Karpas-422 (cell line): ENCODE measurements at regions not wholly inside any gene's neighbourhood (a gene's known extent, or its start where the extent isn't known, plus 50 kb on each side); places are given as distances from the start of the nearest gene placed in this dataset.

ENCODE experiments used
- DNase-seq: peaks from one replicate; pipeline ENCODE4 v3.0.0-alpha.2; 2015
- H2AFZ ChIP-seq: fragments of 200-600 bp; sonication (generic); 2 replicates; pipeline ENCODE4 v1.6.1; 2014; ENCODE audit warnings: antibody characterized with exemption, low read length, mixed read lengths
- H3K27ac ChIP-seq: fragments of 200-600 bp; sonication (generic); 2 replicates; pipeline ENCODE4 v1.5.1; 2014; ENCODE audit warnings: mild to moderate bottlenecking, low read length, moderate library complexity
- H3K27me3 ChIP-seq: fragments of 200-600 bp; sonication (generic); 2 replicates; pipeline ENCODE4 v1.6.1; 2014; ENCODE audit warnings: low read length, mixed read lengths
- H3K36me3 ChIP-seq: fragments of 200-600 bp; sonication (generic); 2 replicates; pipeline ENCODE4 v1.6.1; 2014; ENCODE audit warnings: low read length, mixed read lengths; ENCODE audit not compliant: insufficient read depth
- H3K4me1 ChIP-seq: fragments of 200-600 bp; sonication (generic); 2 replicates; pipeline ENCODE4 v1.6.1; 2014; ENCODE audit warnings: mild to moderate bottlenecking, low read length, mixed read lengths
- H3K4me2 ChIP-seq: fragments of 200-600 bp; sonication (generic); 2 replicates; pipeline ENCODE4 v1.6.1; 2014; ENCODE audit warnings: low read length, low read depth, mild to moderate bottlenecking; ENCODE audit not compliant: poor library complexity, severe bottlenecking
- H3K4me3 ChIP-seq: fragments of 200-600 bp; sonication (generic); 2 replicates; pipeline ENCODE4 v1.5.1; 2014; ENCODE audit warnings: mild to moderate bottlenecking, antibody characterized with exemption, low read length, mixed read lengths
- H3K79me2 ChIP-seq: fragments of 200-600 bp; sonication (generic); 2 replicates; pipeline ENCODE4 v1.6.1; 2014; ENCODE audit warnings: mild to moderate bottlenecking, low read length, mixed read lengths
- H3K9ac ChIP-seq: fragments of 200-600 bp; sonication (generic); 2 replicates; pipeline ENCODE4 v1.6.0; 2014; ENCODE audit warnings: low read length
- H3K9me2 ChIP-seq: fragments of 200-600 bp; sonication (generic), shearing (Covaris generic); replicated peaks from 2 replicates; pipeline ENCODE4 v1.6.0; 2014; ENCODE audit warnings: mild to moderate bottlenecking, low read length, moderate library complexity; ENCODE audit not compliant: insufficient read depth
- H3K9me3 ChIP-seq: fragments of 300-700, 200-600 bp; sonication (generic); 2 replicates; pipeline ENCODE4 v1.6.1; 2014; ENCODE audit warnings: low read length, mixed read lengths
- H4K20me1 ChIP-seq: fragments of 200-600 bp; sonication (generic); 2 replicates; pipeline ENCODE4 v1.6.1; 2014; ENCODE audit warnings: mild to moderate bottlenecking, antibody characterized with exemption, low read length, low read depth; ENCODE audit not compliant: insufficient read depth

GRCh38 chr4:32778025-32778424, 2057.9 kb downstream of the PCDH7 start:
- Histone ChIP-seq H3K79me2 (no peaks in the 10 kb centered on the region), H3K9me2 (no peaks in the 10 kb centered on the region), H3K4me3 (no peak overlapping the region), H4K20me1 (no peaks in the 10 kb centered on the region), H3K4me2 (no peak overlapping the region), H3K36me3 (no peaks in the 10 kb centered on the region), H3K9ac (no peak overlapping the region), H3K27me3 (no peaks in the 10 kb centered on the region), H3K9me3 (peaks cover 29% of the 10 kb centered on the region), H2AFZ (no peak overlapping the region), H3K27ac (no peak overlapping the region), H3K4me1 (no peaks in the 10 kb centered on the region)
- DNase-seq, result no peak

GRCh38 chr4:32778938-32779337, 2058.8 kb downstream of the PCDH7 start:
- Histone ChIP-seq H3K9me2 (no peaks in the 10 kb centered on the region), H3K36me3 (no peaks in the 10 kb centered on the region), H3K4me2 (no peak overlapping the region), H3K4me1 (no peaks in the 10 kb centered on the region), H3K9me3 (peaks cover 37% of the 10 kb centered on the region), H4K20me1 (no peaks in the 10 kb centered on the region), H2AFZ (no peak overlapping the region), H3K79me2 (no peaks in the 10 kb centered on the region), H3K4me3 (no peak overlapping the region), H3K9ac (no peak overlapping the region), H3K27me3 (no peaks in the 10 kb centered on the region), H3K27ac (no peak overlapping the region)
- no peak for DNase-seq

GRCh38 chr4:32789026-32789608, 2068.9 kb downstream of the PCDH7 start:
- Histone ChIP-seq H3K27me3 (no peaks in the 10 kb centered on the region), H3K4me3 (no peak overlapping the region), H4K20me1 (no peaks in the 10 kb centered on the region), H3K9me3 (peaks cover 22% of the 10 kb centered on the region), H3K9me2 (no peaks in the 10 kb centered on the region), H3K4me1 (no peaks in the 10 kb centered on the region), H3K79me2 (no peaks in the 10 kb centered on the region), H3K9ac (no peak overlapping the region), H3K36me3 (no peaks in the 10 kb centered on the region), H3K27ac (no peak overlapping the region), H3K4me2 (no peak overlapping the region), H2AFZ (no peak overlapping the region)
- DNase-seq, result no peak

GRCh38 chr4:32790803-32791202, 2070.6 kb downstream of the PCDH7 start:
- Histone ChIP-seq H3K27ac (no peak overlapping the region), H4K20me1 (no peaks in the 10 kb centered on the region), H3K27me3 (no peaks in the 10 kb centered on the region), H3K4me1 (no peaks in the 10 kb centered on the region), H2AFZ (no peak overlapping the region), H3K9ac (no peak overlapping the region), H3K4me2 (no peak overlapping the region), H3K9me3 (peaks cover 21% of the 10 kb centered on the region), H3K9me2 (no peaks in the 10 kb centered on the region), H3K79me2 (no peaks in the 10 kb centered on the region), H3K36me3 (no peaks in the 10 kb centered on the region), H3K4me3 (no peak overlapping the region)
- no peak for DNase-seq

- H2AFZ ChIP-seq, result no peak overlapping the region
- no peaks in the 10 kb centered on the region for H3K36me3 ChIP-seq
- H3K4me1 ChIP-seq, result no peaks in the 10 kb centered on the region
- no peaks in the 10 kb centered on the region for H4K20me1 ChIP-seq
- no peak overlapping the region for H3K9ac ChIP-seq
- no peak overlapping the region for H3K27ac ChIP-seq
- no peaks in the 10 kb centered on the region for H3K79me2 ChIP-seq
- H3K9me2 ChIP-seq, result no peaks in the 10 kb centered on the region
- H3K4me2 ChIP-seq, result no peak overlapping the region
- H3K27me3 ChIP-seq, result no peaks in the 10 kb centered on the region
- DNase-seq, result no peak
- H3K4me3 ChIP-seq, result no peak overlapping the region
- H3K9me3 ChIP-seq, result peaks cover 27% of the 10 kb centered on the region
These were observed 2078.4 kb downstream of the PCDH7 start for GRCh38 chr4:32798471-32799159.

- H3K9me2 ChIP-seq, result no peaks in the 10 kb centered on the region
- no peak for DNase-seq
- H3K4me1 ChIP-seq, result no peaks in the 10 kb centered on the region
- H3K36me3 ChIP-seq, result no peaks in the 10 kb centered on the region
- no peak overlapping the region for H3K27ac ChIP-seq
- H3K4me2 ChIP-seq, result no peak overlapping the region
- H4K20me1 ChIP-seq, result no peaks in the 10 kb centered on the region
- H3K79me2 ChIP-seq, result no peaks in the 10 kb centered on the region
- H2AFZ ChIP-seq, result no peak overlapping the region
- H3K9me3 ChIP-seq, result peaks cover 20% of the 10 kb centered on the region
- no peak overlapping the region for H3K9ac ChIP-seq
- H3K27me3 ChIP-seq, result no peaks in the 10 kb centered on the region
- H3K4me3 ChIP-seq, result no peak overlapping the region
These were observed 2104.2 kb downstream of the PCDH7 start for GRCh38 chr4:32824336-32824735.

- Histone ChIP-seq H3K4me1 (no peaks in the 10 kb centered on the region), H3K9me2 (no peaks in the 10 kb centered on the region), H3K36me3 (no peaks in the 10 kb centered on the region), H3K79me2 (no peaks in the 10 kb centered on the region), H3K4me2 (no peak overlapping the region), H3K27me3 (no peaks in the 10 kb centered on the region), H3K9ac (no peak overlapping the region), H3K27ac (no peak overlapping the region), H3K9me3 (peaks cover 27% of the 10 kb centered on the region), H4K20me1 (no peaks in the 10 kb centered on the region), H3K4me3 (no peak overlapping the region), H2AFZ (no peak overlapping the region)
- DNase-seq, result peak; percentile 43
These were observed 2106.0 kb downstream of the PCDH7 start for GRCh38 chr4:32826169-32826568.

- no peak overlapping the region for H2AFZ ChIP-seq
- H3K9me3 ChIP-seq, result peaks cover 20% of the 10 kb centered on the region
- H4K20me1 ChIP-seq, result no peaks in the 10 kb centered on the region
- no peak overlapping the region for H3K4me3 ChIP-seq
- no peak overlapping the region for H3K4me2 ChIP-seq
- no peaks in the 10 kb centered on the region for H3K4me1 ChIP-seq
- no peak for DNase-seq
- no peaks in the 10 kb centered on the region for H3K9me2 ChIP-seq
- H3K27me3 ChIP-seq, result no peaks in the 10 kb centered on the region
- H3K79me2 ChIP-seq, result no peaks in the 10 kb centered on the region
- H3K9ac ChIP-seq, result no peak overlapping the region
- no peaks in the 10 kb centered on the region for H3K36me3 ChIP-seq
- H3K27ac ChIP-seq, result no peak overlapping the region
These were observed 2110.0 kb downstream of the PCDH7 start for GRCh38 chr4:32830160-32830559.
